ENCODE measurements at regions not wholly inside any gene's neighbourhood (a gene's known extent, or its start where the extent isn't known, plus 50 kb on each side); places are given as distances from the start of the nearest gene placed in this dataset.
A peak's percentile ranks its signal among the peaks of the same experiment; 100 is the strongest.

DNA sequence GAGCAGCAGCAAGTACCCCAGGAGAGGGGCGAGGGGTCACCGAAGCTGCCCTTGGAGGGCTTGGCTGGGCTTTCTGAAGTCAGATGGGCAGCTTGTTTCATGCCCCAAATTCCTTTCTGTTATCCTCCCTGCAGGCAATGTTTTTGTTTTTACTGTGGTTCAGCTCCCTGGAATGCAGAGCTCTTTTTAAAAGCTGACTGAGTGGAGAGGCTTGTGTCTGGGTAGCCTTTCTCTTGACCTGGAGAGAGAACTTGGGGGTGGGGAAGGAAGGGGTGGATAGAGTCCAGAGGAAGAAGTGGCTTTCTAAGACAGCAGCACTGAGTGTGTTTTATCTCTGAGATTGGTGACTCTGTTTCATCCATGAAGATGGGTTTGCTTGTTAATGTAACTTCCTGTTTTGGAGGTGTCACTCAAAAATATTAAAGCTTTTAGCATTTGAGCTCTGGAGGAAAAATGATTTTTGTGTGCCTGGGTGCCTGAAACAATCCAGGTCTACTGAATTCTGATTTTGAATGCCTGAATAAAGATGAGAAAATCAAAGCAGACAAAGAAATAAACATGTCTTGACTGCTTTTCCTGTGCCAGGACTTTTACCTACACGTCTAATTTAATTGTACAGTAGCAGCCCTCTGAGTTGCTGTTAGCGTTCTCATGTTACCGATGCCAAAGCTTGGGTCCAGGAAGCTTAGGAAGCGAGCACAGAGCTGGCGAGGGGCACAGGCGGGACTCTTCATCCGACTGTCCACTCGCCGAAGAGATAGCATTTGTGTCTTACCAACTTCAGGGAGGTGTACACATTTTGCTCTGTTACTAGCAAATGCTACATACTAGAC is 78.2 kb upstream of the EEF1E1 start:
- peak overlapping the region; percentile 52 for H3K9ac ChIP-seq (ENCODE audit: low read length)
- peaks cover 28% of the 10 kb centered on the region for H3K4me1 ChIP-seq (ENCODE audit: insufficient read depth, low read length)
- TF ChIP-seq, protein P1, sequence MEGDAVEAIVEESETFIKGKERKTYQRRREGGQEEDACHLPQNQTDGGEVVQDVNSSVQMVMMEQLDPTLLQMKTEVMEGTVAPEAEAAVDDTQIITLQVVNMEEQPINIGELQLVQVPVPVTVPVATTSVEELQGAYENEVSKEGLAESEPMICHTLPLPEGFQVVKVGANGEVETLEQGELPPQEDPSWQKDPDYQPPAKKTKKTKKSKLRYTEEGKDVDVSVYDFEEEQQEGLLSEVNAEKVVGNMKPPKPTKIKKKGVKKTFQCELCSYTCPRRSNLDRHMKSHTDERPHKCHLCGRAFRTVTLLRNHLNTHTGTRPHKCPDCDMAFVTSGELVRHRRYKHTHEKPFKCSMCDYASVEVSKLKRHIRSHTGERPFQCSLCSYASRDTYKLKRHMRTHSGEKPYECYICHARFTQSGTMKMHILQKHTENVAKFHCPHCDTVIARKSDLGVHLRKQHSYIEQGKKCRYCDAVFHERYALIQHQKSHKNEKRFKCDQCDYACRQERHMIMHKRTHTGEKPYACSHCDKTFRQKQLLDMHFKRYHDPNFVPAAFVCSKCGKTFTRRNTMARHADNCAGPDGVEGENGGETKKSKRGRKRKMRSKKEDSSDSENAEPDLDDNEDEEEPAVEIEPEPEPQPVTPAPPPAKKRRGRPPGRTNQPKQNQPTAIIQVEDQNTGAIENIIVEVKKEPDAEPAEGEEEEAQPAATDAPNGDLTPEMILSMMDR (IDR thresholded peaks at IDR 0.05; ENCODE audit: insufficient read depth, low read depth, low read length): no peak
- TF ChIP-seq EZH2 (IDR thresholded peaks at IDR 0.05; ENCODE audit: insufficient read depth, low read length): no peak
- Mint-ChIP-seq H3K4me3 (ENCODE audit: unreplicated experiment) (no peak overlapping the region), H3K27ac (ENCODE audit: unreplicated experiment) (peak overlapping the region; percentile 97), H3K27me3 (ENCODE audit: low read depth, unreplicated experiment) (no peaks in the 10 kb centered on the region), H3K9me3 (ENCODE audit: unreplicated experiment) (no peaks in the 10 kb centered on the region), H3K36me3 (ENCODE audit: low read depth, unreplicated experiment) (no peaks in the 10 kb centered on the region), H3K4me1 (ENCODE audit: low read depth, unreplicated experiment) (peaks cover 54% of the 10 kb centered on the region)
- H4K20me1 ChIP-seq (ENCODE audit: insufficient read depth, low read length): no peaks in the 10 kb centered on the region
- no peaks in the 10 kb centered on the region for H3K79me2 ChIP-seq (ENCODE audit: insufficient read depth, low read length)
- no peaks in the 10 kb centered on the region for H3K9me3 ChIP-seq (ENCODE audit: insufficient read depth, low read depth, low read length)
- peak overlapping the region; percentile 61 for H3K27ac ChIP-seq (ENCODE audit: low read depth, low read length)
- H3K36me3 ChIP-seq (ENCODE audit: insufficient read depth, low read length): no peaks in the 10 kb centered on the region
- peak overlapping the region; percentile 32 for H3K4me3 ChIP-seq (ENCODE audit: insufficient read depth, low read depth, low read length)
- H3K4me2 ChIP-seq (ENCODE audit: low read length): peak overlapping the region; percentile 78
- FAIRE-seq (peak; percentile 89), DNase-seq (ENCODE audit: low read depth) (peak; percentile 84)
- H2AFZ ChIP-seq (ENCODE audit: low read depth, low read length): peak overlapping the region; percentile 29
- no peaks in the 10 kb centered on the region for H3K27me3 ChIP-seq (ENCODE audit: insufficient read depth, low read length)

DNA sequence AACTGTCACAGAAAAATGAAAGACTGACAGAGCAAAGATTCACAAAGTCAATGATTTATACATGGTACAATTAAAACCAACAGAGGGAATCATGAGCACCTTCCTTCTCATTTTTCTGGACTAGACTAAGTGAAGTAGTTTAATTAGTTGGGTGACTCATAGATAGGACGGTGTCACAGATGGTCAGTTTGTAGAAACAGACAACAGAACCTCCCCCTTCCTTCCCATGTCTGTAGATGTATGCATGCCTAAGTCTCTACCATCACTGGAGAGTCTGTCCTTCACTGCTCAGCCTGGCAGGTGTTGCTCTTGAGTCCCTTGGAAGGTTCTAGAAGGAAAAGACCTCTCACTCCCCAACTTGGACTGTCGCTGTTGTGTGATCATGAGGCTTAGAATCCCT is 75.4 kb upstream of the EEF1E1 start:
- Mint-ChIP-seq H3K27ac (ENCODE audit: unreplicated experiment) (peak overlapping the region; percentile 6), H3K9me3 (ENCODE audit: unreplicated experiment) (peaks cover 2% of the 10 kb centered on the region), H3K4me1 (ENCODE audit: low read depth, unreplicated experiment) (peaks cover 54% of the 10 kb centered on the region), H3K27me3 (ENCODE audit: low read depth, unreplicated experiment) (no peaks in the 10 kb centered on the region), H3K4me3 (ENCODE audit: unreplicated experiment) (no peak overlapping the region), H3K36me3 (ENCODE audit: low read depth, unreplicated experiment) (no peaks in the 10 kb centered on the region)
- DNase-seq (ENCODE audit: low read depth): peak; percentile 41
- H3K27me3 ChIP-seq (ENCODE audit: insufficient read depth, low read length): no peaks in the 10 kb centered on the region
- no peaks in the 10 kb centered on the region for H3K79me2 ChIP-seq (ENCODE audit: insufficient read depth, low read length)
- peaks cover 29% of the 10 kb centered on the region for H3K4me1 ChIP-seq (ENCODE audit: insufficient read depth, low read length)
- H3K9me3 ChIP-seq (ENCODE audit: insufficient read depth, low read depth, low read length): no peaks in the 10 kb centered on the region
- no peak for FAIRE-seq
- no peak overlapping the region for H3K4me3 ChIP-seq (ENCODE audit: insufficient read depth, low read depth, low read length)
- peak overlapping the region; percentile 11 for H2AFZ ChIP-seq (ENCODE audit: low read depth, low read length)
- H3K36me3 ChIP-seq (ENCODE audit: insufficient read depth, low read length): no peaks in the 10 kb centered on the region
- no peak overlapping the region for H3K4me2 ChIP-seq (ENCODE audit: low read length)
- no peaks in the 10 kb centered on the region for H4K20me1 ChIP-seq (ENCODE audit: insufficient read depth, low read length)
- no peak overlapping the region for H3K27ac ChIP-seq (ENCODE audit: low read depth, low read length)
- TF ChIP-seq, protein P1 (IDR thresholded peaks at IDR 0.05; ENCODE audit: insufficient read depth, low read depth, low read length): no peak
- no peak for TF ChIP-seq EZH2 (IDR thresholded peaks at IDR 0.05; ENCODE audit: insufficient read depth, low read length)
- no peak overlapping the region for H3K9ac ChIP-seq (ENCODE audit: low read length)

Data from astrocyte (in vitro differentiated cells and primary cell).